ENCODE measurements at regions not wholly inside any gene's neighbourhood (a gene's known extent, or its start where the extent isn't known, plus 50 kb on each side); places are given as distances from the start of the nearest gene placed in this dataset.

DNA sequence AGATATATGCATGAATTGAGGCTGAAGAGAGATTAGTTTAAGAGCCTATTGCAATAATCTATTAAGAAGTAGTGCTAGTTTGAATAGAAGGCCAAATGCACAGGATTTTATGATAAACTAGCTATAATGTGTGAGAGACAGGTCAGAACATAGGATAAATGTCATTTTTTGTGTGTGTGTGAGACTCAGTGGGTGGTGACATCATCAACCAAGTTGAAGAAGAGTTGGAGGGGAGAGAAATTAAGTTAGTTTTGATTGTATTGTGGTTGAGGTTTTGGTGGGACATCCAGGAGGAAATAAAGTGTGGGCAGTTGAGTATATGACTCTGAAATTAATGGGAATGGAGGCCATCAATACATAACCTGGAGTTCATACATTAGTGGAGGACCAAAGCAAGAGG, 320.1 kb upstream of the CWC22 start:
- DNase-seq (ENCODE audit: insufficient read length, low spot score) (no peak), FAIRE-seq (no peak)
- TF ChIP-seq POLR2A (IDR thresholded peaks at IDR 0.05; ENCODE audit: low read depth, low read length) = no peak

DNA sequence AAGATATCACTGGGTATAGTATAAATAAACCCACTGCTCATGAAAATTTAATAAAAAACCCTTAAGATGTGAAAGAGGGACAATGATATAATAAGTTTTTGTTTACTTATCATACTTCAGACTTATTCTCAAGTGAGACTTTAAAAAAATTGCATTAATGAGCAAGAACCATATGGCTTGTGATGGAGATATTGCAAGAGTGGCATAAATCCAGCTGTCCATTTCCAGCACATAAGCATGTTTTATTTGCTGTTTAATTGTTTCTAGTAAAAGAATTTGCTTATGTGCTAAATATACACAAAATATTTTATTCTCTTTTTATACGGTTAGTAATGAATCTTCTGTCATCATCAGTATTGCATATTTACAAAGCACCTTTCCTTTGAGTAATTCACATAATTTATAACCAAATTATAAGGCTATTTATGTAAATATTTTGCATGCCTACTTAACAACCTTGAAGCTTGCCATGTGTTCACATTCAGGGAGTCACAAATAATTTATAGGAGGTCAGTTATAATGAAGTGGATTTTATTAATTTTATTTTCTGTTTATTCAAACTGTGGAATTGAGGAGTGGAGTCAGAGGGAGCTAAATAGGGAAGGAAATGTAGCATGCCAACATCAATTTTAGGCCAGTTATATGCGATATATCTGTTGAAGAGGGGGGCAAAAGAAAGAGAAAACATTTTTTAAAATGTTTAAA, 318.5 kb upstream of the CWC22 start:
- TF ChIP-seq POLR2A (IDR thresholded peaks at IDR 0.05; ENCODE audit: low read depth, low read length) = no peak
- DNase-seq (ENCODE audit: insufficient read length, low spot score) (no peak), FAIRE-seq (no peak)

DNA sequence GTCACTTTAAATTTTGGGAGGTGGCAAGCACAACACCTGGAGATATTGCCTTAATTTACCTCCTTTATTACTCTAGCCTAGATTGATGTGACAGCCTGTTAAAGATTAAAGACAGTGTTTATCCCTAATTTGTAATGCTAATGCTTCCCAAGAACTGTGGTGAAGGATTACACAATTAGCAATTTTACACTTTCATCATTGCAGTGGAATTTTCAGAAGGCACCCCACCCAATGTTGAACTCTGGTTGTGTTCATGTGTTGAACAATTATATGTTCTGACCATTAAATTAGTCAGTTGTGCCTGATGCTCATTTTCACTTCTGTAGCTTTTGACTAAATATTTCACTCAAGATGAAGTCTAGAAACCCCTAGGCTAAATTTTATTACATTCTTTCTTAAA, 317.1 kb upstream of the CWC22 start:
- no peak for TF ChIP-seq POLR2A (IDR thresholded peaks at IDR 0.05; ENCODE audit: low read depth, low read length)
- FAIRE-seq (no peak), DNase-seq (ENCODE audit: insufficient read length, low spot score) (no peak)

- no peak for TF ChIP-seq POLR2A (IDR thresholded peaks at IDR 0.05; ENCODE audit: low read depth, low read length)
- DNase-seq (ENCODE audit: insufficient read length, low spot score) = no peak
- FAIRE-seq = peak; percentile 74
These were observed 315.7 kb upstream of the CWC22 start for GRCh38 chr2:180322781-180323180.

DNA sequence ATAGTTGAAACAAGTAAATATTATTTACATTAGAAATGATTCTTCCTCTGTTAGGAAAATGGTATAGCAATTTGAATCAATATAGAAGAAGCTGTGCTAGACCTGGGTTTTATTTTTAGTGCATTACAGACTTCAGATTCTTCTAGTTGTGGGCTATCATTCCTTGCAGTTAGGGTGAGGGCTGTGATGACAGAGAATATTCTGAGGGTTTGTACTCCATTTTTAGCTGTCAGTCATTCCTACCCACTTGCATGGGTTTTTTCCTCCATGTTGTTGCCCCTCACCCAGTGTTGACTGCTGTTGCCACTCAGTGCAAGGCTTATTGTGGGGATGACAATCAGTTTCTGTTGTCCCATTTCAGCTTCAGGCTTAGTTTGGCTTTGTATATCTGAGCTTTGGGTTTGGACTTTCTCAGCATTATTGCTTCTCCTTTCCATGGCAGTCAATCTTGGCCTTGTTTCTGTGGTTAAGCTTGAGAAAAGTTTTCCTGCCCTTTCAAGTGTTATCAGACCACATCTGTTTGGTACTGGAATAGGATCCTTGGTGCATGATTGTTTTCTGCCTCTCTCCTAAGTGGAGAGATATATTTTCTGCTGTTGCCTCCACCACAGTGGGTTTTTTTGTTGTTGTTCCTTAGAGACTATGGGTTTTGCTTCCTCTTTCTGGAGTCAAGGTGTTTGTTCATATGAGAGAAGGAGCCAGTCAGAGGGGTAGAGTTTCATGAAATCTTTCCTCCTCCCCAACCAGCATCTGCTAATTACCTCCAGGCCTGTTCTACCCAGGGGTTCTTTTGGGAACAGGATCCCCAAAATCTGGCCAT, 312.7 kb upstream of the CWC22 start:
- TF ChIP-seq POLR2A (IDR thresholded peaks at IDR 0.05; ENCODE audit: low read depth, low read length) = no peak
- DNase-seq (ENCODE audit: insufficient read length, low spot score) (no peak), FAIRE-seq (no peak)

GRCh38 chr2:180314086-180314485, 307.0 kb upstream of the CWC22 start:
- FAIRE-seq (peak; percentile 68), DNase-seq (ENCODE audit: insufficient read length, low spot score) (no peak)

DNA sequence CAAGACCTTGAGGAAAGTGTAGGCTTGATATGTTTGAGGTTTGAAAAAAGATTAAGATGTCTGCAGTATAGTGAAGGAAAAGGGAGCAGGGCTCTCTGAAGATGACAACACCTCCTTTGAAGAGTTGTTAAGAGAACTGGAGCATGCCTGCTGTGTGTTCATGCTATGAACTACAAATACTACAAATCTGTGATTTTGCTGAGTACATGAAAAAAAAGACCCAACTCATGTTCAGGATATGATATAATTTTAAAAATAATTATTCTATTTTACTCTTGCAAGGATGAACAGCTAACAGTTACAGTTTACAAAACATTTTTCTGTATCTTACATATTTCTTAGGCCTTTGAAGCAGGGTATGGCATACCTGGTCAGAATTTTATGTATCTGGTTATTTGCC, 305.4 kb upstream of the CWC22 start:
- FAIRE-seq (no peak), DNase-seq (ENCODE audit: insufficient read length, low spot score) (no peak)
- TF ChIP-seq POLR2A (IDR thresholded peaks at IDR 0.05; ENCODE audit: low read depth, low read length) = no peak

More at GRCh38 chr2:180314086-180314485, 307.0 kb upstream of the CWC22 start:
- no peak for TF ChIP-seq POLR2A (IDR thresholded peaks at IDR 0.05; ENCODE audit: low read depth, low read length)

GRCh38 chr2:180307096-180307495, 300.0 kb upstream of the CWC22 start:
- FAIRE-seq = no peak
- TF ChIP-seq POLR2A (IDR thresholded peaks at IDR 0.05; ENCODE audit: low read depth, low read length) = no peak
- no peak for DNase-seq (ENCODE audit: insufficient read length, low spot score)

DNA sequence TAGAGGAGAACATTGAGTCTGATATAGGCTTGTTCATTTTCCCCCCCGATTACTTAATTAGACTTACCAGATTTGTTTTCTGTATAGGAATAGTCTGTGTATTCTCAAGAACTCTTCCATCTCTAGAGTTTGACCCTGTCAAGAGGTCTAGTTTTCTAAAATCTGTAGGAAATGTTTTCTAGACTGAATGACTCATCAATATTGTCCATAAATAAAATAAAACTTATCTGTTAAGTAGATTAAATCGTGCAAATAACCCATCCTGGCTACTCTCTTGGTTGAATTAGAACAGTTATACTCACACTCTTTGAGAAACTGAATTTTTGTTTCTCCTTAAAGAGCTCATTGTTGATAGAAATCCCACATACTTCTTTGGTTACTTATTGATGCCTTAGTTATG, 299.2 kb upstream of the CWC22 start:
- no peak for DNase-seq (ENCODE audit: insufficient read length, low spot score)
- TF ChIP-seq POLR2A (IDR thresholded peaks at IDR 0.05; ENCODE audit: low read depth, low read length) = no peak
- no peak for FAIRE-seq

- FAIRE-seq (peak; percentile 97), DNase-seq (ENCODE audit: insufficient read length, low spot score) (peak; percentile 4)
- no peak for TF ChIP-seq POLR2A (IDR thresholded peaks at IDR 0.05; ENCODE audit: low read depth, low read length)
These were observed 284.7 kb upstream of the CWC22 start for GRCh38 chr2:180291552-180292421.

DNA sequence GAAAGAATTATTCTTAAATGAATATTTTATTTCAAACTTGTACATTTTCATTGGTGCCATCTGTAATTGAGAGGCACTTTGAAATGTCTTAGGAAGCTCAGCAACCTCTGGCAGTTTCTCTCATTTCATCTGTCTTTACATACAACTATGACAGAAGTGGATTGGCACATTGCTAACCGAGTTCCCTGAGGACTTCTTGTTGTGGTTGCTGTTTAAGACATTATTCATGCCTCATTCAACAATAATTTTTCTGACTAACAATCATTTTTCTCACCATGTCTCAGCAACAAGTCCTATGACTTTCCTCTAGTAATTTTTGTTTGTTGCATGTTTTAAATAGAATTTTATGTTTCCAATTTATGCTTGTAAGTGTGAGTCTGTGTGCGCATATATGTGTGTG, 284.0 kb upstream of the CWC22 start:
- DNase-seq (ENCODE audit: insufficient read length, low spot score) (no peak), FAIRE-seq (no peak)
- TF ChIP-seq POLR2A (IDR thresholded peaks at IDR 0.05; ENCODE audit: low read depth, low read length) = no peak

GRCh38 chr2:180289627-180290026, 282.5 kb upstream of the CWC22 start:
- peak; percentile 33 for FAIRE-seq
- no peak for DNase-seq (ENCODE audit: insufficient read length, low spot score)
- TF ChIP-seq POLR2A (IDR thresholded peaks at IDR 0.05; ENCODE audit: low read depth, low read length) = no peak

GRCh38 chr2:180279581-180279980, 272.5 kb upstream of the CWC22 start:
- TF ChIP-seq POLR2A (IDR thresholded peaks at IDR 0.05; ENCODE audit: low read depth, low read length) = no peak
- FAIRE-seq = no peak
- DNase-seq (ENCODE audit: insufficient read length, low spot score) = no peak

DNA sequence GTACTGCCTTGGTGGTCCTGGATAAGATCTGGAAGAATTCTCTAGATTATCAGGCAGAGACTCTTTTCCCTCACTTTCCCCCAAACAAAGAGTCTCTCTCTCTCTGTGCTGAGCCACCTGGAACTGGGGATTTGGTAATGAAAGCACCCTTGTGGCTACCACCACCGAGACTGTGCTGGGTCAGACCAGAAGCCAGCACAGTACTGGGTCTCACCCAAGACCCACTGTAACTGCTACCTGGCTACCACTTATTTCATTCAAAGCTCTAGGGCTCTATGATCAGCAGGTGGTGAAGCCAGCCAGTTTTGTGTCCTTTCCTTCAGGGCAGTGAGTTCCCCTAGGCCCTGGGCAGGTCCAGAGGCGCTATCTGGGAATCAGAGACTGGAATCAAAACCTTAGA, 269.6 kb upstream of the CWC22 start:
- no peak for TF ChIP-seq POLR2A (IDR thresholded peaks at IDR 0.05; ENCODE audit: low read depth, low read length)
- FAIRE-seq = no peak
- no peak for DNase-seq (ENCODE audit: insufficient read length, low spot score)

Measured in H54 (cell line).